AG09309 (cell line): ENCODE measurements at regions not wholly inside any gene's neighbourhood (a gene's known extent, or its start where the extent isn't known, plus 50 kb on each side); places are given as distances from the start of the nearest gene placed in this dataset.

Source experiments
- DNase-seq: peaks from one replicate; pipeline ENCODE4 v3.0.0-alpha.2; 2010; ENCODE audit warnings: low read depth
- H3K4me3 ChIP-seq: 2 replicates; pipeline ENCODE4 v1.5.1; 2011; ENCODE audit warnings: mild to moderate bottlenecking, low read depth, low read length, moderate library complexity; ENCODE audit not compliant: control insufficient read depth
- CTCF ChIP-seq: IDR thresholded peaks from 2 replicates; pipeline ENCODE4 v1.5.1; 2011; ENCODE audit warnings: mild to moderate bottlenecking, low read depth, low read length, inconsistent platforms; ENCODE audit not compliant: insufficient read depth, control insufficient read depth; ENCODE audit errors: missing control alignments

GRCh38 chr10:105675333-105675732 is 1034.2 kb downstream of the SORCS3 start:
- no peak for DNase-seq
- H3K4me3 ChIP-seq, result no peak overlapping the region
- TF ChIP-seq CTCF, result no peak

GRCh38 chr10:105674448-105674847 is 1033.4 kb downstream of the SORCS3 start:
- TF ChIP-seq CTCF, result no peak
- no peak overlapping the region for H3K4me3 ChIP-seq
- DNase-seq, result no peak

- no peak overlapping the region for H3K4me3 ChIP-seq
- no peak for DNase-seq
- TF ChIP-seq CTCF, result no peak
These were observed 1017.6 kb downstream of the SORCS3 start for GRCh38 chr10:105658696-105659095.

- no peak overlapping the region for H3K4me3 ChIP-seq
- DNase-seq, result no peak
- TF ChIP-seq CTCF, result no peak
These were observed 1015.8 kb downstream of the SORCS3 start for GRCh38 chr10:105656856-105657255.

- DNase-seq, result no peak
- H3K4me3 ChIP-seq, result no peak overlapping the region
These were observed 1009.2 kb downstream of the SORCS3 start for GRCh38 chr10:105650306-105650705.

GRCh38 chr10:105647354-105647753 is 1006.3 kb downstream of the SORCS3 start:
- no peak for TF ChIP-seq CTCF
- no peak overlapping the region for H3K4me3 ChIP-seq
- DNase-seq, result no peak

More at GRCh38 chr10:105650306-105650705, 1009.2 kb downstream of the SORCS3 start:
- no peak for TF ChIP-seq CTCF

GRCh38 chr10:105644978-105645377 is 1003.9 kb downstream of the SORCS3 start:
- no peak overlapping the region for H3K4me3 ChIP-seq
- no peak for DNase-seq
- no peak for TF ChIP-seq CTCF
